Keratinocyte (primary cell): ENCODE measurements at regions not wholly inside any gene's neighbourhood (a gene's known extent, or its start where the extent isn't known, plus 50 kb on each side); places are given as distances from the start of the nearest gene placed in this dataset.

Experiments
- DNase-seq: peaks from one replicate; pipeline ENCODE4 v3.0.0-alpha.2; 2011; ENCODE audit warnings: low read depth, missing footprints, low spot score
- FAIRE-seq: peaks from 2 replicates; lab custom pipeline; 2011; peaks lifted over from hg19 to GRCh38; lab: Jason Lieb, UNC
- H2AFZ ChIP-seq: 2 replicates; pipeline ENCODE4 v1.6.0; 2012; ENCODE audit warnings: low read length, control low read depth, inconsistent platforms; ENCODE audit not compliant: control insufficient read depth
- H3K27ac ChIP-seq: 2 replicates; pipeline ENCODE4 v1.5.1; 2011; ENCODE audit warnings: low read length; ENCODE audit not compliant: control insufficient read depth, insufficient read depth
- H3K27me3 ChIP-seq: 3 replicates; pipeline ENCODE4 v1.6.0; 2011; ENCODE audit warnings: low read length; ENCODE audit not compliant: control insufficient read depth, insufficient read depth; ENCODE audit errors: extremely low read depth
- H3K36me3 ChIP-seq, 2 experiments: 2 replicates in 1 of 2; 3 replicates in 1 of 2; pipeline ENCODE4 v1.5.1; 2011; ENCODE audit warnings: low read length in 2 of 2, mild to moderate bottlenecking in 1 of 2; ENCODE audit not compliant: control insufficient read depth in 2 of 2, insufficient read depth in 2 of 2; ENCODE audit errors: extremely low read depth in 1 of 2
- H3K4me1 ChIP-seq: 3 replicates; pipeline ENCODE4 v1.5.1; 2011; ENCODE audit warnings: low read length; ENCODE audit not compliant: control insufficient read depth, insufficient read depth; ENCODE audit errors: extremely low read depth
- H3K4me2 ChIP-seq: 3 replicates; pipeline ENCODE4 v1.6.0; 2011; ENCODE audit warnings: low read depth, low read length; ENCODE audit not compliant: control insufficient read depth, insufficient read depth; ENCODE audit errors: extremely low read depth
- H3K4me3 ChIP-seq, 3 experiments: fragments of 200-600 bp in 1 of 3; sonication (generic) in 1 of 3; 2 replicates in 2 of 3; 3 replicates in 1 of 3; pipeline ENCODE4 v1.5.1; 2011 to 2016; ENCODE audit warnings: low read length in 3 of 3, mild to moderate bottlenecking in 3 of 3, control low read depth in 2 of 3, inconsistent platforms in 1 of 3, low read depth in 1 of 3, mixed read lengths in 1 of 3, mixed run types in 1 of 3, moderate library complexity in 1 of 3; ENCODE audit not compliant: control insufficient read depth in 2 of 3, insufficient read depth in 2 of 3; ENCODE audit errors: extremely low read depth in 1 of 3
- H3K79me2 ChIP-seq: 2 replicates; pipeline ENCODE4 v1.6.0; 2012; ENCODE audit warnings: low read length; ENCODE audit not compliant: control insufficient read depth, insufficient read depth
- H3K9ac ChIP-seq: 3 replicates; pipeline ENCODE4 v1.6.0; 2011; ENCODE audit warnings: low read length; ENCODE audit not compliant: control insufficient read depth, insufficient read depth; ENCODE audit errors: extremely low read depth
- H3K9me1 ChIP-seq: 3 replicates; pipeline ENCODE4 v1.6.0; 2011; ENCODE audit warnings: low read length; ENCODE audit not compliant: control insufficient read depth, insufficient read depth; ENCODE audit errors: extremely low read depth
- H3K9me3 ChIP-seq: 2 replicates; pipeline ENCODE4 v1.5.1; 2012; ENCODE audit warnings: low read depth, low read length; ENCODE audit not compliant: control insufficient read depth
- H4K20me1 ChIP-seq: 3 replicates; pipeline ENCODE4 v1.6.0; 2011; ENCODE audit warnings: low read length; ENCODE audit not compliant: control insufficient read depth, insufficient read depth; ENCODE audit errors: extremely low read depth
- CTCF ChIP-seq, 3 experiments: IDR thresholded peaks in 1 of 3; conservative IDR thresholded peaks in 1 of 3; optimal IDR thresholded peaks in 1 of 3; 2 replicates in 2 of 3; 3 replicates in 1 of 3; pipeline versions ENCODE3 to v1.5.1; 2011; ENCODE audit warnings: low read length in 3 of 3, mild to moderate bottlenecking in 3 of 3, moderate library complexity in 2 of 3, control low read depth in 1 of 3, inconsistent platforms in 1 of 3; ENCODE audit not compliant: insufficient read depth in 2 of 3; ENCODE audit errors: extremely low read depth in 1 of 3
- EZH2 ChIP-seq: IDR thresholded peaks from one replicate; pipeline ENCODE4 v1.6.1; 2012; ENCODE audit warnings: inconsistent platforms, mild to moderate bottlenecking, low read length, moderate library complexity
- dilution Hi-C: fragments of 300-500 bp; cut with MboI; formaldehyde crosslinking; loops from one replicate; pipeline ENCODE4 v1.7.0; 2020; ENCODE audit warnings: low sequenced_read_pairs; ENCODE audit not compliant: extremely low pct_ligation_motif_present

- Histone ChIP-seq H3K79me2 (peaks cover 83% of the 10 kb centered on the region), H3K4me3 (no peak overlapping the region), H2AFZ (no peak overlapping the region), H3K27ac (peak overlapping the region; percentile 42), H3K4me2 (peak overlapping the region; percentile 50), H3K4me1 (peaks cover 9% of the 10 kb centered on the region), H4K20me1 (peaks cover 2% of the 10 kb centered on the region), H3K9me3 (no peaks in the 10 kb centered on the region), H3K36me3 (no peaks in the 10 kb centered on the region), H3K27me3 (no peaks in the 10 kb centered on the region), H3K9ac (peak overlapping the region; percentile 18), H3K9me1 (peaks cover 2% of the 10 kb centered on the region)
- no peak for TF ChIP-seq CTCF (optimal IDR thresholded peaks at IDR 0.05 in 1 of 3, IDR thresholded peaks at IDR 0.05 in 1 of 3, conservative IDR thresholded peaks at IDR 0.05 in 1 of 3; ENCODE audit: extremely low read depth in 1 of 3, insufficient read depth in 2 of 3, low read length in 3 of 3)
- TF ChIP-seq EZH2 = no peak
- FAIRE-seq (peak; percentile 41), DNase-seq (no peak)
- dilution Hi-C loops = no loop called here
These were observed 303.9 kb downstream of the DOCK8 start for GRCh38 chr9:518540-518939.

- H3K4me1 ChIP-seq = peaks cover 9% of the 10 kb centered on the region
- H3K4me2 ChIP-seq = no peak overlapping the region
- H3K36me3 ChIP-seq = no peaks in the 10 kb centered on the region
- DNase-seq = no peak
- no peak for FAIRE-seq
- dilution Hi-C loops = no loop called here
- no peak overlapping the region for H3K27ac ChIP-seq
- H4K20me1 ChIP-seq = peaks cover 2% of the 10 kb centered on the region
- H3K27me3 ChIP-seq = no peaks in the 10 kb centered on the region
- H3K9me3 ChIP-seq = no peaks in the 10 kb centered on the region
- TF ChIP-seq EZH2 (no peak), CTCF (optimal IDR thresholded peaks at IDR 0.05 in 1 of 3, IDR thresholded peaks at IDR 0.05 in 1 of 3, conservative IDR thresholded peaks at IDR 0.05 in 1 of 3; ENCODE audit: extremely low read depth in 1 of 3, insufficient read depth in 2 of 3, low read length in 3 of 3) (no peak)
- peaks cover 82% of the 10 kb centered on the region for H3K79me2 ChIP-seq
- peaks cover 2% of the 10 kb centered on the region for H3K9me1 ChIP-seq
- no peak overlapping the region for H3K9ac ChIP-seq
- no peak overlapping the region for H2AFZ ChIP-seq
- H3K4me3 ChIP-seq = no peak overlapping the region
These were observed 304.9 kb downstream of the DOCK8 start for GRCh38 chr9:519579-519978.
